ENCODE measurements at regions not wholly inside any gene's neighbourhood (a gene's known extent, or its start where the extent isn't known, plus 50 kb on each side); places are given as distances from the start of the nearest gene placed in this dataset.
A peak's percentile ranks its signal among the peaks of the same experiment; 100 is the strongest.

DNA sequence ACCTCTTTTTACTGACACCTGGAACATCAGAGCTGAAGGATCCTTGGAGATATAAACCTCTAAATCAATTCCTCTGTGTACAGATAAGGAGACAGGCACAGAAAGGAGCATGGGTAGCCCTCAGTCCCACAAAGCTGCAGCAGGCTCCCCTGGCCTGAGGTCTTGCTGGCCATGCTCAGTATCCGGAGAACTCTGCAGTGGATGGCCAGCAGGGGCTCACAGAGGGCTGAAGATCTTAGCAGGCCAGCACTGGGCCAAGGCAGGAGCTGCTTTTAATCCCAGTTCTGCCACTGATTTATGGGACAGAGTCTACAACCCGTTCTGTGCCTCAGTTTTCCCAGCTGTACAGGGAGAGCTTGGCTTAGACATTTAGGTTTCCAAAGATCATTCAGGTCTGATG lies 52.6 kb upstream of the LRRC32 start:
- no peaks in the 10 kb centered on the region for H3K9me3 ChIP-seq (ENCODE audit: control insufficient read depth in 1 of 2, insufficient read depth in 1 of 2, low read depth in 1 of 2, low read length in 2 of 2)
- H3K27me3 ChIP-seq (ENCODE audit: insufficient read depth, low read length), result peaks cover 49% of the 10 kb centered on the region
- no peak overlapping the region for H3K4me2 ChIP-seq (ENCODE audit: low read length)
- TF ChIP-seq, protein P1, sequence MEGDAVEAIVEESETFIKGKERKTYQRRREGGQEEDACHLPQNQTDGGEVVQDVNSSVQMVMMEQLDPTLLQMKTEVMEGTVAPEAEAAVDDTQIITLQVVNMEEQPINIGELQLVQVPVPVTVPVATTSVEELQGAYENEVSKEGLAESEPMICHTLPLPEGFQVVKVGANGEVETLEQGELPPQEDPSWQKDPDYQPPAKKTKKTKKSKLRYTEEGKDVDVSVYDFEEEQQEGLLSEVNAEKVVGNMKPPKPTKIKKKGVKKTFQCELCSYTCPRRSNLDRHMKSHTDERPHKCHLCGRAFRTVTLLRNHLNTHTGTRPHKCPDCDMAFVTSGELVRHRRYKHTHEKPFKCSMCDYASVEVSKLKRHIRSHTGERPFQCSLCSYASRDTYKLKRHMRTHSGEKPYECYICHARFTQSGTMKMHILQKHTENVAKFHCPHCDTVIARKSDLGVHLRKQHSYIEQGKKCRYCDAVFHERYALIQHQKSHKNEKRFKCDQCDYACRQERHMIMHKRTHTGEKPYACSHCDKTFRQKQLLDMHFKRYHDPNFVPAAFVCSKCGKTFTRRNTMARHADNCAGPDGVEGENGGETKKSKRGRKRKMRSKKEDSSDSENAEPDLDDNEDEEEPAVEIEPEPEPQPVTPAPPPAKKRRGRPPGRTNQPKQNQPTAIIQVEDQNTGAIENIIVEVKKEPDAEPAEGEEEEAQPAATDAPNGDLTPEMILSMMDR (IDR thresholded peaks at IDR 0.05 in 2 of 3, conservative IDR thresholded peaks at IDR 0.05 in 1 of 3; ENCODE audit: borderline replicate concordance in 1 of 3, insufficient read depth in 1 of 3, low read depth in 2 of 3, low read length in 2 of 3), result peak in 1 of 3 experiments; percentile 19; a peak in 1 of 6 replicates
- TF ChIP-seq ZFX (IDR thresholded peaks at IDR 0.05), result no peak
- DNase-seq (ENCODE audit: low read depth, low spot score) (no peak), ATAC-seq (no peak)
- ChIA-PET POLR2A (no interaction called here), RAD21 (ENCODE audit: low non-redundant PET in 1 of 2, low total read pairs in 2 of 2, uncharacterized antibody in 2 of 2, unreplicated experiment in 2 of 2) (no interaction called here), CTCF (interaction anchor here (0.8 to 1.8 kb wide), 7 partner anchors 11 to 516 kb away, joined by 3 to 7 read pairs (median 4); no protein-coding TSS in a partner anchor)
- H3K4me3 ChIP-seq (replicated peaks in 1 of 2; ENCODE audit: low read depth in 1 of 2, low read length in 2 of 2), result no peak overlapping the region
- H3K9ac ChIP-seq (ENCODE audit: low read length), result no peak overlapping the region
- H3K36me3 ChIP-seq (ENCODE audit: control insufficient read depth in 1 of 2, insufficient read depth in 2 of 2, low read length in 2 of 2), result no peaks in the 10 kb centered on the region
- no peak overlapping the region for H2AFZ ChIP-seq (ENCODE audit: low read depth, low read length, poor library complexity, severe bottlenecking)
- H3K79me2 ChIP-seq (ENCODE audit: insufficient read depth, low read length), result no peaks in the 10 kb centered on the region
- no peaks in the 10 kb centered on the region for H4K20me1 ChIP-seq (ENCODE audit: insufficient read depth)
- peaks cover 0 to 10% of the 10 kb centered on the region in 2 experiments; a peak in 2 of 4 replicates for H3K4me1 ChIP-seq (ENCODE audit: control insufficient read depth in 1 of 2, insufficient read depth in 2 of 2, low read length in 2 of 2)
- intact Hi-C loops (cut with micrococcal nuclease), result no loop called here
- no peaks in the 10 kb centered on the region for H3K9me2 ChIP-seq (ENCODE audit: insufficient read depth)
- no peak overlapping the region for H3K27ac ChIP-seq (ENCODE audit: low read depth, low read length)
- no TSS peak for BruUV-seq (replicated peaks)

DNA sequence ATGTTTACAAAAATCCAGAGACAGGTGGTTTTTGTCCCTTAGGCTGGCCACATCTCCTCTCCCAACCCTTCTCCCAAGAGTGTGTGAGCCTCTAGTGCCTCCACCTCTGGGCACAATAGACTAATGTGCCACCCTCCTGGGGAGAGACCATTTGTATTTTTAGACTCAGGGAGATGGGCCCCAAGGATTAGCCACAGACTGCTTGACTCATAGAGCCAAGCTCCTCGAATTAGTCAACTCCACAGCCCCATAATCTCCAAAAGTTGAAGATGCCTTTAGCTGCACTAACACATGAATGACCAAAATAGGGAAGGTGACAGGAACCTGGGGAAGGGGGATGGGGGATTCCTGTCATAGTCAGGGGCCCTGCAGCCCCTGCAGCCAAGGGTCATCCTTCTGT lies 53.0 kb upstream of the LRRC32 start:
- ChIA-PET CTCF (interaction anchor here (0.8 to 1.8 kb wide), 7 partner anchors 10 to 369 kb away, joined by 3 to 7 read pairs (median 3); no protein-coding TSS in a partner anchor), RAD21 (ENCODE audit: low non-redundant PET in 1 of 2, low total read pairs in 2 of 2, uncharacterized antibody in 2 of 2, unreplicated experiment in 2 of 2) (interaction anchor here in 1 of 2 experiments (0.5 kb wide), 1 partner anchor 215 kb away, joined by 3 read pairs; no protein-coding TSS in a partner anchor), POLR2A (no interaction called here)
- no peaks in the 10 kb centered on the region for H3K9me2 ChIP-seq (ENCODE audit: insufficient read depth)
- H2AFZ ChIP-seq (ENCODE audit: low read depth, low read length, poor library complexity, severe bottlenecking), result no peak overlapping the region
- H3K79me2 ChIP-seq (ENCODE audit: insufficient read depth, low read length), result no peaks in the 10 kb centered on the region
- peaks cover 49% of the 10 kb centered on the region for H3K27me3 ChIP-seq (ENCODE audit: insufficient read depth, low read length)
- intact Hi-C loops (cut with micrococcal nuclease), result no loop called here
- no peaks in the 10 kb centered on the region for H4K20me1 ChIP-seq (ENCODE audit: insufficient read depth)
- H3K9ac ChIP-seq (ENCODE audit: low read length), result no peak overlapping the region
- ATAC-seq (no peak), DNase-seq (ENCODE audit: low read depth, low spot score) (no peak)
- no peak overlapping the region for H3K27ac ChIP-seq (ENCODE audit: low read depth, low read length)
- H3K4me3 ChIP-seq (replicated peaks in 1 of 2; ENCODE audit: low read depth in 1 of 2, low read length in 2 of 2), result no peak overlapping the region
- H3K4me2 ChIP-seq (ENCODE audit: low read length), result no peak overlapping the region
- H3K36me3 ChIP-seq (ENCODE audit: control insufficient read depth in 1 of 2, insufficient read depth in 2 of 2, low read length in 2 of 2), result no peaks in the 10 kb centered on the region
- peaks cover 0 to 10% of the 10 kb centered on the region in 2 experiments; a peak in 2 of 4 replicates for H3K4me1 ChIP-seq (ENCODE audit: control insufficient read depth in 1 of 2, insufficient read depth in 2 of 2, low read length in 2 of 2)
- no peaks in the 10 kb centered on the region for H3K9me3 ChIP-seq (ENCODE audit: control insufficient read depth in 1 of 2, insufficient read depth in 1 of 2, low read depth in 1 of 2, low read length in 2 of 2)
- no TSS peak for BruUV-seq (replicated peaks)
- no peak for TF ChIP-seq CEBPB (IDR thresholded peaks at IDR 0.05; ENCODE audit: low read depth)
- TF ChIP-seq EZH2 (IDR thresholded peaks at IDR 0.05), result no peak
- TF ChIP-seq, protein P2, sequence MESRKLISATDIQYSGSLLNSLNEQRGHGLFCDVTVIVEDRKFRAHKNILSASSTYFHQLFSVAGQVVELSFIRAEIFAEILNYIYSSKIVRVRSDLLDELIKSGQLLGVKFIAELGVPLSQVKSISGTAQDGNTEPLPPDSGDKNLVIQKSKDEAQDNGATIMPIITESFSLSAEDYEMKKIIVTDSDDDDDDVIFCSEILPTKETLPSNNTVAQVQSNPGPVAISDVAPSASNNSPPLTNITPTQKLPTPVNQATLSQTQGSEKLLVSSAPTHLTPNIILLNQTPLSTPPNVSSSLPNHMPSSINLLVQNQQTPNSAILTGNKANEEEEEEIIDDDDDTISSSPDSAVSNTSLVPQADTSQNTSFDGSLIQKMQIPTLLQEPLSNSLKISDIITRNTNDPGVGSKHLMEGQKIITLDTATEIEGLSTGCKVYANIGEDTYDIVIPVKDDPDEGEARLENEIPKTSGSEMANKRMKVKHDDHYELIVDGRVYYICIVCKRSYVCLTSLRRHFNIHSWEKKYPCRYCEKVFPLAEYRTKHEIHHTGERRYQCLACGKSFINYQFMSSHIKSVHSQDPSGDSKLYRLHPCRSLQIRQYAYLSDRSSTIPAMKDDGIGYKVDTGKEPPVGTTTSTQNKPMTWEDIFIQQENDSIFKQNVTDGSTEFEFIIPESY (IDR thresholded peaks at IDR 0.05; ENCODE audit: extremely low read depth, insufficient replicate concordance, low read length), result no peak
- TF ChIP-seq, protein P3, sequence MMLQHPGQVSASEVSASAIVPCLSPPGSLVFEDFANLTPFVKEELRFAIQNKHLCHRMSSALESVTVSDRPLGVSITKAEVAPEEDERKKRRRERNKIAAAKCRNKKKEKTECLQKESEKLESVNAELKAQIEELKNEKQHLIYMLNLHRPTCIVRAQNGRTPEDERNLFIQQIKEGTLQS (IDR thresholded peaks at IDR 0.05), result no peak
- no peak for TF ChIP-seq RAD21 (IDR thresholded peaks at IDR 0.05; ENCODE audit: low read depth)
- TF ChIP-seq SP1 (IDR thresholded peaks at IDR 0.05; ENCODE audit: low read depth), result no peak
- no peak for TF ChIP-seq FOSL1 (IDR thresholded peaks at IDR 0.05; ENCODE audit: low read depth)
- TF ChIP-seq, protein P4, sequence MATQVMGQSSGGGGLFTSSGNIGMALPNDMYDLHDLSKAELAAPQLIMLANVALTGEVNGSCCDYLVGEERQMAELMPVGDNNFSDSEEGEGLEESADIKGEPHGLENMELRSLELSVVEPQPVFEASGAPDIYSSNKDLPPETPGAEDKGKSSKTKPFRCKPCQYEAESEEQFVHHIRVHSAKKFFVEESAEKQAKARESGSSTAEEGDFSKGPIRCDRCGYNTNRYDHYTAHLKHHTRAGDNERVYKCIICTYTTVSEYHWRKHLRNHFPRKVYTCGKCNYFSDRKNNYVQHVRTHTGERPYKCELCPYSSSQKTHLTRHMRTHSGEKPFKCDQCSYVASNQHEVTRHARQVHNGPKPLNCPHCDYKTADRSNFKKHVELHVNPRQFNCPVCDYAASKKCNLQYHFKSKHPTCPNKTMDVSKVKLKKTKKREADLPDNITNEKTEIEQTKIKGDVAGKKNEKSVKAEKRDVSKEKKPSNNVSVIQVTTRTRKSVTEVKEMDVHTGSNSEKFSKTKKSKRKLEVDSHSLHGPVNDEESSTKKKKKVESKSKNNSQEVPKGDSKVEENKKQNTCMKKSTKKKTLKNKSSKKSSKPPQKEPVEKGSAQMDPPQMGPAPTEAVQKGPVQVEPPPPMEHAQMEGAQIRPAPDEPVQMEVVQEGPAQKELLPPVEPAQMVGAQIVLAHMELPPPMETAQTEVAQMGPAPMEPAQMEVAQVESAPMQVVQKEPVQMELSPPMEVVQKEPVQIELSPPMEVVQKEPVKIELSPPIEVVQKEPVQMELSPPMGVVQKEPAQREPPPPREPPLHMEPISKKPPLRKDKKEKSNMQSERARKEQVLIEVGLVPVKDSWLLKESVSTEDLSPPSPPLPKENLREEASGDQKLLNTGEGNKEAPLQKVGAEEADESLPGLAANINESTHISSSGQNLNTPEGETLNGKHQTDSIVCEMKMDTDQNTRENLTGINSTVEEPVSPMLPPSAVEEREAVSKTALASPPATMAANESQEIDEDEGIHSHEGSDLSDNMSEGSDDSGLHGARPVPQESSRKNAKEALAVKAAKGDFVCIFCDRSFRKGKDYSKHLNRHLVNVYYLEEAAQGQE (IDR thresholded peaks at IDR 0.05; ENCODE audit: low read depth), result no peak
- TF ChIP-seq ZNF274 (IDR thresholded peaks at IDR 0.05; ENCODE audit: low read depth, low read length), result no peak
- TF ChIP-seq JUND (IDR thresholded peaks at IDR 0.05), result no peak
- TF ChIP-seq POLR2A (IDR thresholded peaks at IDR 0.05; ENCODE audit: borderline replicate concordance, extremely low read depth, insufficient read depth, insufficient read length), result no peak
- TF ChIP-seq ZFX (IDR thresholded peaks at IDR 0.05), result no peak
- TF ChIP-seq CBX3 (IDR thresholded peaks at IDR 0.05; ENCODE audit: low read depth), result no peak
